HG03159 (cell line): ENCODE measurements at regions not wholly inside any gene's neighbourhood (a gene's known extent, or its start where the extent isn't known, plus 50 kb on each side); places are given as distances from the start of the nearest gene placed in this dataset.

Source experiments
- ATAC-seq: cut with Tn5 transposase; IDR thresholded peaks from one replicate; pipeline ENCODE4 v1.9.1; 2021; ENCODE audit warnings: mild to moderate bottlenecking, moderate library complexity; ENCODE audit not compliant: unreplicated experiment

- no peak for ATAC-seq
Observed at GRCh38 chr10:35922876-35923600, 280.9 kb upstream of the FZD8 start.

DNA sequence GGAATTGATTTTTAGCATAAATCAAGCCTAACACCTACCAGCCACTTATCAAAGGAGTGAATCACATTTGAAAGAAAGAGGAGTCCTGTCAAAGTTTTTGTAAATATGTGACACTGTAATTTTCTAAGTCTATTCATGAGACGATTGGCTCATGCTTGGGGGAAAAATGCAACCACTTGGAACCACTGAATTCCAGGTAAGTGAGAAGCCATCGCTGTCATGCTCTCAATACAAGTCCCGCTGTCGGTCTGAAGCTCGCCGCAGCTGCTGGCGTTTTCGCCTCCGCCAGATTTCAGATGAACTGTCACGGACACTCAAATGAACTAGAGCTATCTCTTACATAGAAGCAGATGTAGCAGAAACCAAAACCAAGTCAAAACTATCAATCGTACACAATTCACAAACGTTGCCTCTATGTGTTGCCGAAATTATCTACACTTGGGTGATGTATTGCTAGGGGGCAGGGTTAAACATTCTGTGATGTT is 279.8 kb upstream of the FZD8 start:
- ATAC-seq, result no peak

- ATAC-seq, result no peak
Observed at GRCh38 chr10:35916791-35917190, 274.7 kb upstream of the FZD8 start.

GRCh38 chr10:35913628-35914027 is 271.5 kb upstream of the FZD8 start:
- ATAC-seq, result no peak

DNA sequence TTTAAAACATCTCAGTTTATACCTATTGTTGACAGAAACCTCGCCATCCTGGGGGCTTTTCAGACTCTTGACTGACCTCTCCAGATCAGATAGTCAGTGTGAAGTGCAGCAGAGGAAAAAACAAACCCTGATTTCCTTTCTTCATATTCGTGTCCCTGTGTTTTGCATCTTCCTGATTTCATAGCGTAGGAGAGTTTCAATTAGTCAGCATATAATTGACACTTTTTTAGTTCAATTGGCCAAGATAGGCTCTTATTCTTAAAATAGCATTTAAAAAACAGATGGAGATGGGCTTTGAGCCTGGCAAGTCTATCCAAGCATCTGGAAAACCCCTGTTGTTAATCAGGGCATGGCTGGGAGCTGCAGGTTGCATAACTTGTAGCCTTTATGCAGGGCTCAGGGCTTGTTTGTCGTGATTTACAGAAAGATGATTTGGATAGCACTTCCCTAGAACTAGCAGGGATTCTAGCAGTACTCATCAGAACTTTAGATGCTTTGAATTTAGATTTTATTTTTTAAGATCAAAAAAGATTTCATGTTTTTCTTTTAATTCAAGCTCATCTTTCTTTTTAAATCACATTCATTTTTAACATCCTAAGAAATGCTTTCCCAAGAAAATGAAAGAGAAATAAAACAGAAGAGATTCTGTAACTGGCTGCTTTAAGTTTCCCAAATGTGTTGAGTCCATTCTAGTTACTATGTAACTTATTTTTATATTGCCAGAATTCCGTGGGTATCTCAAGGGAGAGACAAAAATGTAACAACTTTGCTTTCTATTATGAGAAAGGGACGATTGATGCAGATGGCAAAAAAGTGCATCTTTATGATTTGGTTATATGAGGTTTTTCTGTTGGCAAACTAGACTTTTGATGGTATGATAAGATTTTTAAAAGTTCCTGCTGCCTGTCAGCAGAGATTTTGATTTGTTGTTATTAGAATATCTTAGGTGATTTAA is 270.8 kb upstream of the FZD8 start:
- no peak for ATAC-seq

DNA sequence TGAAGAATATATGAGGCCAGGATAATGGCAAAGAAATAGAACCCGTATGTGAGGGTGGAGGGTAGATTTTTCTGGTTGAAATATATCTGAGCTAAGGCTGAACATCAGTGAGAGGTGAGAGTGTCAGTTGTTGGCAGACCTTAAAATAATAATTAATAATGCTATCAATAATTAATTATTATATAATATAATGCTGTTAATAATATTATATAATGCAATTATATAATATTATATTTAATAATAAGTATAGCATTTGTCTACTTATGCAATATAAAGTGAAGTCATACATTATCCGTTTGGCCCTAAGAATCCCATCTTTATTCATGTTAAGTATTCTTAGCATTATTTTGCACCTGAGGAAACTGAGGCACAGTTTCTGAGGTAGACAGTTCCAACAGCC is 269.9 kb upstream of the FZD8 start:
- no peak for ATAC-seq

- no peak for ATAC-seq
Observed at GRCh38 chr10:35911233-35911632, 269.1 kb upstream of the FZD8 start.

DNA sequence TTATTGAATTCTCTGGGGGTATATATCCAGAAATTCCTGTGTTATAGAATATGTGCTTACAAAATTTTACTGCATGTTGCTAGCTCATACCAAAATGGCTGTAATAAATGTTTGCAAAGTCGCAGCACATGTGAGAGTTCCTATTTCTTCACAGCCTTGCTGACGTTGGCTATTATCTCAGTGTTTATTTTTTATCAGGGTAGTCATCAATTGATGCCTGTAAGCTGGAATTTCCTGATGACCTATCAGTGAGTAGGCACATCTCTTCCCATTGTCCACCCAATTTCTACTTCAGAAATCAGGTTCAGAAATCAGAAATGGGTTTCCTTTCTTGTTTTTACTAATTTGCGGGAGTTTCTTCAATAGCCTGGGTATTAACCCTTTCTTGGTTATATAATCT is 268.1 kb upstream of the FZD8 start:
- no peak for ATAC-seq

- no peak for ATAC-seq
Observed at GRCh38 chr10:35909121-35909720, 267.1 kb upstream of the FZD8 start.

GRCh38 chr10:35908451-35908850 is 266.4 kb upstream of the FZD8 start:
- no peak for ATAC-seq

DNA sequence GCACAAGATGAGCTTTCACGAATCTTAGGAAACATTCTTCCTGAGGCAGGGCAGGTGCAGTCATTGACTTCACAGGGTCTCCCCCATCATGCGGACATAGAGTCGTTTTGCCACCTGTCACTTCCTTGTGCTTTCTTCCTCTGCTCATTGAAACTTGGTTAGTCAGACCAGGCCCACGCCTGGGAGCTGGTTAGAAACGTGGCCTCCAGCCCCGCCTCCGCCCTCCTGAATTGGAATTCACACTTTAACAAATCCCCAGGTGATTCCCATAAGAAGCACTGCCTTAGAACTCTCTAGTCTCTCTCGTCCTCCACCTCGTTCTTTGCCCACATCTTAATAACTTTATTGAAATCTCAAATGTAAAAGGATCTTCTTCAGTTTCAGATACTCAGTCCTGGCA is 265.5 kb upstream of the FZD8 start:
- ATAC-seq, result no peak

- no peak for ATAC-seq
Observed at GRCh38 chr10:35906155-35906554, 264.1 kb upstream of the FZD8 start.

- no peak for ATAC-seq
Observed at GRCh38 chr10:35903021-35903420, 260.9 kb upstream of the FZD8 start.

DNA sequence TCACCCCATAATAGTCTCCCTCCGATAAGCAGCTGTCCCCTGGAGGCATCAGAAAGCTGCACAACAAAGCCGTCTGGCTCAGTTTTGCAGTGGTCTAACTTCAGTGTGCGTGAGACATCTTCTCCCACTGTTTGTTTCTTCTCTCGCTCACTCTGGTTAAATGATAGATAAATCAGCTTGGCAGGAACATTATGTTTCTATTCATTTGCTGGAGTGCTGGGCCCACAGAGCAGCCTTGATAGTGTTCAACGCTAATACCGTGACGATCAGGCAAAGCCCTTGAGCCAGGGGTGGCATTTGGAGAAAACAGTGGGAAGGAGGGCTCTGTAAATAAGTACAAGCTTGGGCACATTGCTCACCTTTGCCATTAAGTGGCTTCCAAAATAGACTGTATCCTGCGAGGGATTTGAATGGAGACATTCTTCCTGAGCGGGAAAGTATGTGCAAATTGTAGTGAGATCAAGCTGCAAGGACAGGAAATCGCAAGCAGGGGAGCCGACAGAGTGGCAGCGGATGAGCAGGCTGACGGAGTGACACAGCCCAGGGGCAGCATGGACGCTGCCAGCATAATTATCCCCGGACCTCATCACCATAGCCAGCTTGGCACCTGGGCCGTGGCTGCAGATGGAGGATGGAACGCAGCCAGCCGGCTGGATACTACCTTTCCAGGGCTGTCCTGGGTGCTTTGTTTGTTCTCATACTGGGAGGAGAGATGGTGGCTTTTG is 256.8 kb upstream of the FZD8 start:
- ATAC-seq, result no peak

DNA sequence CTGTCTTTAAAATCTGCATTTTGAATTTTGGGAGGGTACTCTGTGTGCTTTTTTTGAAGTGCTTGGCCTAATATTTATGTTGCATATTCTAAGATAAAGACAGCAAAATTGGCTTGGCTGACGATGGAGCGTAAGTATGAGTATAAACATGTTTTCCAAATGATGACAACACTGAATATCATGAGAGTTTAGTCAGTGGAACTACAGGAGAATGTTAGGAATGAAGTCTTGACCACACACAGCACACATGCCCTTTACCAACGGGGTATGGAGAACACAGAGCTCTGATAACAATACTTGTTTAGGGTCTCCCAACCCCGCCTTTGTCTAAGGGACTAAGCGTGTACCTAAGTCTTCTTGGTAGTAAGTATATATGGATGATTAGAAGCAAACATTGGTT is 253.9 kb upstream of the FZD8 start:
- no peak for ATAC-seq

GRCh38 chr10:35895331-35895730 is 253.2 kb upstream of the FZD8 start:
- ATAC-seq, result no peak

DNA sequence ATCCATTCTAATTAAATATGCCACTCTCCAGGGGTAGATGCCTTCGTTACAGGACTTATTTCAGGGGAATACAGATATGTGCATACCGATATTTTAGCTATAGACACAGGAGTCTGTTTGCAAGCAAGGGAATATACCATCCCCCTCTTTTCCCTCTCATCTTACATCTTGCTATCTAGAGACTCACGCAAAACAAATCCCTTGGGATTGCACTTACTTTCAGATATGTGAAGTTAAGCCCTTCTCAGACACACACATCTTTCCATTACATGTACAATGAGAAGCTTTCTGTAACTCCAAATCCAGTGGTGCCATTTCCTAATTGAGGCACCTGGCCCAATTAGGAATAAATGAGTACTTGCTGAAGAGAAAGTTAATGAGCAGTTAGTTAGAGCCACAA is 250.4 kb upstream of the FZD8 start:
- no peak for ATAC-seq

DNA sequence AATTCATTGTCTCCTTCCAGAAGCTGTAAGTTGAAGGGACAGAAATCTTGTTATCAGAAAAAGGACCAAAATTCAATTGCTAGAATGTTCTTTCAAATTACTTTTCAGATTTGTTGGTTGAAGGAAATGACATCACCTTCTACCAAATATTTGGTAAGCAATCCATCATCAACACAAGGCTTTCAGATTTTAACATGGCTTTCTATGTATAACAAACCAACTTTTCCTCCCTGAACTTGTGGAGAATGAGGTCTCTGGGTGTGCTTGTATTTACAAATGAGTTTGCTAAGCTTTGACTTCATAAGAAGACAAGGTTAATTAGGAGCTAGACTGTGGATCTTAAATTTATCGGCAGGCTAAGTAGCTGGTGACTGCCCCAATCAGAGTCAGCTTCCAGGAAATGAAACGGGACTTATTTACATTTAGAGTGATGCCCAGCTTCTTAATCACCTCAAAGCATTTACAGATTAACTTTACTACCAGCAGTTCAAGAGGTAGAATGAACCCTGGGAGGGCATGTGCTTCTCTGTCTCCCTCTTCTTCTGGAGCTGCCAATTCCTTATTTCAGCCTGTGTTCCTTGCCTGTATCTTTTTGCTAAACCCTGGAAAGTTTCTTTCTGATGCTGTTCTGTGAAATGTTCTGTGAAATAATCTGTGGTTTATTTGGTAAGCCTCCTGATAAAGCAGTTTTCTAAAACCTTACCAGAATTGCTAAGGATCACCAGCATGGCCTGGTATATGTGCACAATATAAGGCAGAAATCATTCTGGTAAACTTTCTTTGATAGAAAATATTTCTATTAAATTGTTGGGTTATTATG is 248.8 kb upstream of the FZD8 start:
- ATAC-seq, result no peak

DNA sequence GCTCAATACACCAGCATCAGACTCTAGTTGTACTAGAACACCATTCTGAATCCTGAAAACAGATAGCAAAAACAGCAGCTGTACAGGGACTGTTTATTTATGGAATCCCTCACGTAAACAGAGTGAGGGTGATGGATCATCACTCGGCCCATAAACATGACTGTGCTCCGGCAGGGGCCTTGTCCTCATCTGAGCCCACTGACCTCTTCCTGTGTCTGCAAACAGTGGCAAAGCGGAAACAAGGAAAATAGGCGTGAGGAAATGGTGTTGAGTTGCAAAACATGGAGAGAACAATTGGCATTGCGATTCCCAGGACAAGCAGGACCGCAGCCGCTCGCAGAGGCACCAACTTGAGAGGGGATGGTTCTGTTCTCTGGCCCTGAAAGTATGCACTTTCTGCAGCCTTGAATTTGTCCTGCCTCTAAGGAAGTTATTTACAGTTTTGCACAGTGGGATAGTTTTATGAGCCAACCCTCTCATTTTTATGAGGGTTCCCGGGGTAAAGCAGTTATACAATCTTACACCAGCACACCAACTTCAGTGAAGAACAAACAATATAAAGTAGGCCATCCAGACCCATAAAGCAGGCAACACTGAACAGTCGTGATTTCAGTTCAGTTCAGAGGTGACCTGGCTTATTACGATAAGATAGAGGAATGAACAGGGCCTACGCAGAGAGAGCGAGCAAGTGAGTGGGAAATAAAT is 248.0 kb upstream of the FZD8 start:
- no peak for ATAC-seq

DNA sequence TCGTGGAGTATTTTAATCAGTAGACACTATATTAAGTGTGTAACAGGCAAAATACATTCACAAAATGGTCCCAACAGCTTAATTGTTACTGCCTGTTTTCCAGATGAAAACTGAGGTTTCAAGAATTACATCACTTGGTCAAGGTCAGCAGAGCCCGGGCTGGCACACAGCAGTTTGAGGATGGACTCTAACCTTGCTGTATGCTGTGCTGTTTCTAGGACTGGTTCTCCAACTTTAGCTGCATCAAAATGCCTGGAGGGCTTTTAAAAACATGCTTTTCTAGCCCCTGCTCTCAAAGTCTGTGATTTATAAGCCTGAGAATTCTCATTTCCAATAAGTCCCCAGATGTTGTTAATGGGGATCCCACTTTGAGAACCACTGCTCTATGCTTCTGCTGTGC is 247.1 kb upstream of the FZD8 start:
- ATAC-seq, result no peak
